Left ventricle myocardium inferior (tissue), 1 donor: ENCODE measurements at regions not wholly inside any gene's neighbourhood (a gene's known extent, or its start where the extent isn't known, plus 50 kb on each side); places are given as distances from the start of the nearest gene placed in this dataset.

ENCODE experiments used
- DNase-seq: peaks from one replicate; pipeline ENCODE4 v3.0.0-alpha.2; 2020
- H3K27ac ChIP-seq: fragments of 200-600 bp; replicated peaks from 2 replicates; pipeline ENCODE4 v1.8.0; 2021
- H3K27me3 ChIP-seq: fragments of 200-600 bp; 2 replicates; pipeline ENCODE4 v1.8.0; 2021; ENCODE audit warnings: low read depth
- H3K36me3 ChIP-seq: fragments of 200-600 bp; 2 replicates; pipeline ENCODE4 v1.8.0; 2021
- H3K4me1 ChIP-seq: fragments of 200-600 bp; 2 replicates; pipeline ENCODE4 v1.8.0; 2021
- H3K4me3 ChIP-seq: fragments of 200-600 bp; 2 replicates; pipeline ENCODE4 v1.8.0; 2021; ENCODE audit warnings: mild to moderate bottlenecking, moderate library complexity
- H3K9me3 ChIP-seq: fragments of 200-600 bp; replicated peaks from 2 replicates; pipeline ENCODE4 v1.8.0; 2021
- CTCF ChIP-seq: fragments of 200-600 bp; IDR thresholded peaks from 2 replicates; pipeline ENCODE4 v1.8.0; 2021; ENCODE audit warnings: antibody characterized with exemption, mild to moderate bottlenecking, borderline replicate concordance
- intact Hi-C: fragments of 100-400 bp; cut with micrococcal nuclease; formaldehyde crosslinking; loops from one replicate; pipeline ENCODE4 v1.11.0; 2022
- donor health status: DM: no; HTN: yes; CAD: no; lungs with severe emphysema.

- no peak overlapping the region for H3K27ac ChIP-seq
- intact Hi-C loops, result no loop called here
- no peak for DNase-seq
- no peak overlapping the region for H3K4me3 ChIP-seq
- no peaks in the 10 kb centered on the region for H3K27me3 ChIP-seq
- TF ChIP-seq CTCF, result no peak
- no peaks in the 10 kb centered on the region for H3K36me3 ChIP-seq
- H3K4me1 ChIP-seq, result no peaks in the 10 kb centered on the region
- no peaks in the 10 kb centered on the region for H3K9me3 ChIP-seq
Measured at GRCh38 chr18:56148373-56148772, 490.0 kb downstream of the TXNL1 start.

GRCh38 chr18:56146565-56146964 is 491.8 kb downstream of the TXNL1 start:
- no peak for DNase-seq
- no peaks in the 10 kb centered on the region for H3K27me3 ChIP-seq
- intact Hi-C loops, result no loop called here
- H3K27ac ChIP-seq, result no peak overlapping the region
- H3K4me1 ChIP-seq, result no peaks in the 10 kb centered on the region
- no peaks in the 10 kb centered on the region for H3K36me3 ChIP-seq
- H3K4me3 ChIP-seq, result no peak overlapping the region
- TF ChIP-seq CTCF, result no peak
- H3K9me3 ChIP-seq, result no peaks in the 10 kb centered on the region

GRCh38 chr18:56142001-56142400 is 496.4 kb downstream of the TXNL1 start:
- Histone ChIP-seq H3K27ac (no peak overlapping the region), H3K27me3 (no peaks in the 10 kb centered on the region), H3K4me1 (peaks cover 4% of the 10 kb centered on the region), H3K9me3 (no peaks in the 10 kb centered on the region), H3K36me3 (no peaks in the 10 kb centered on the region), H3K4me3 (no peak overlapping the region)
- intact Hi-C loops, result no loop called here
- TF ChIP-seq CTCF, result no peak
- DNase-seq, result no peak

- intact Hi-C loops, result no loop called here
- Histone ChIP-seq H3K27me3 (no peaks in the 10 kb centered on the region), H3K9me3 (no peaks in the 10 kb centered on the region), H3K4me3 (no peak overlapping the region), H3K36me3 (no peaks in the 10 kb centered on the region), H3K4me1 (peaks cover 4% of the 10 kb centered on the region), H3K27ac (peak overlapping the region; percentile 64)
- peak; percentile 51 for DNase-seq
- TF ChIP-seq CTCF, result no peak
Measured at GRCh38 chr18:56139792-56140254, 498.6 kb downstream of the TXNL1 start.

- intact Hi-C loops, result no loop called here
- Histone ChIP-seq H3K27ac (peak overlapping the region; percentile 64), H3K4me1 (peaks cover 4% of the 10 kb centered on the region), H3K27me3 (no peaks in the 10 kb centered on the region), H3K4me3 (no peak overlapping the region), H3K36me3 (no peaks in the 10 kb centered on the region), H3K9me3 (no peaks in the 10 kb centered on the region)
- TF ChIP-seq CTCF, result no peak
- DNase-seq, result no peak
Measured at GRCh38 chr18:56139372-56139771, 499.0 kb downstream of the TXNL1 start.

GRCh38 chr18:56136105-56136504 is 502.3 kb downstream of the TXNL1 start:
- no peak for TF ChIP-seq CTCF
- no peaks in the 10 kb centered on the region for H3K36me3 ChIP-seq
- no peaks in the 10 kb centered on the region for H3K27me3 ChIP-seq
- H3K27ac ChIP-seq, result no peak overlapping the region
- intact Hi-C loops, result no loop called here
- no peak for DNase-seq
- H3K9me3 ChIP-seq, result no peaks in the 10 kb centered on the region
- peaks cover 4% of the 10 kb centered on the region for H3K4me1 ChIP-seq
- H3K4me3 ChIP-seq, result no peak overlapping the region
